HEK293 (cell line): ENCODE measurements at regions not wholly inside any gene's neighbourhood (a gene's known extent, or its start where the extent isn't known, plus 50 kb on each side); places are given as distances from the start of the nearest gene placed in this dataset.

ENCODE experiments used
- GLI4 ChIP-seq: fragments of 450-650 bp; formaldehyde crosslinking; IDR thresholded peaks from 2 replicates; pipeline ENCODE4 v1.5.1; 2016; ENCODE audit warnings: missing biosample characterization, missing genetic modification characterization
- HOXD13 ChIP-seq: sonication (generic); formaldehyde crosslinking; IDR thresholded peaks from 2 replicates; pipeline ENCODE4 v1.8.0; 2022; ENCODE audit warnings: missing genetic modification reagents, borderline replicate concordance
- KLF10 ChIP-seq: fragments of 450-650 bp; IDR thresholded peaks from 2 replicates; pipeline ENCODE4 v1.5.1; 2018; ENCODE audit warnings: missing biosample characterization, mild to moderate bottlenecking, missing genetic modification characterization
- WT1 ChIP-seq: fragments of 450-650 bp; formaldehyde crosslinking; IDR thresholded peaks from 2 replicates; pipeline ENCODE4 v1.5.1; 2016; ENCODE audit warnings: missing biosample characterization, missing genetic modification characterization
- ZBTB1 ChIP-seq: fragments of 450-650 bp; formaldehyde crosslinking; IDR thresholded peaks from 2 replicates; pipeline ENCODE4 v1.5.1; 2016; ENCODE audit warnings: missing biosample characterization, missing genetic modification characterization
- ZFP37 ChIP-seq: fragments of 450-650 bp; formaldehyde crosslinking; IDR thresholded peaks from 2 replicates; pipeline ENCODE4 v1.5.1; 2016; ENCODE audit warnings: missing biosample characterization, missing genetic modification characterization
- ZFP41 ChIP-seq: fragments of 450-650 bp; formaldehyde crosslinking; IDR thresholded peaks from 2 replicates; pipeline ENCODE4 v1.5.1; 2016; ENCODE audit warnings: missing biosample characterization, missing genetic modification characterization, borderline replicate concordance
- ZIC2 ChIP-seq: fragments of 450-650 bp; formaldehyde crosslinking; IDR thresholded peaks from 2 replicates; pipeline ENCODE4 v1.5.1; 2016; ENCODE audit warnings: missing biosample characterization, missing genetic modification characterization
- ZNF155 ChIP-seq: fragments of 450-650 bp; formaldehyde crosslinking; IDR thresholded peaks from 2 replicates; pipeline ENCODE4 v1.5.1; 2016; ENCODE audit warnings: missing biosample characterization, missing genetic modification characterization
- ZNF157 ChIP-seq: fragments of 450-650 bp; formaldehyde crosslinking; IDR thresholded peaks from 2 replicates; pipeline ENCODE4 v1.5.1; 2016; ENCODE audit warnings: missing biosample characterization, missing genetic modification characterization
- ZNF335 ChIP-seq: fragments of 450-650 bp; formaldehyde crosslinking; conservative IDR thresholded peaks from 2 replicates; pipeline ENCODE4 v1.5.1; 2016; ENCODE audit warnings: missing biosample characterization, missing genetic modification characterization
- ZNF394 ChIP-seq: fragments of 450-650 bp; formaldehyde crosslinking; IDR thresholded peaks from 2 replicates; pipeline ENCODE4 v1.5.1; 2016; ENCODE audit warnings: missing biosample characterization, missing genetic modification characterization, mild to moderate bottlenecking, moderate library complexity, borderline replicate concordance
- ZNF501 ChIP-seq: fragments of 450-650 bp; formaldehyde crosslinking; IDR thresholded peaks from 2 replicates; pipeline ENCODE4 v1.5.1; 2016; ENCODE audit warnings: missing biosample characterization, missing genetic modification characterization
- ZNF555 ChIP-seq: fragments of 450-650 bp; formaldehyde crosslinking; conservative IDR thresholded peaks from 2 replicates; pipeline ENCODE4 v1.5.1; 2017; ENCODE audit warnings: missing biosample characterization, mild to moderate bottlenecking, missing genetic modification characterization, inconsistent platforms
- ZNF660 ChIP-seq: fragments of 450-650 bp; IDR thresholded peaks from 2 replicates; pipeline ENCODE4 v1.5.1; 2018; ENCODE audit warnings: missing biosample characterization, mild to moderate bottlenecking, missing genetic modification characterization
- ZNF76 ChIP-seq: fragments of 450-650 bp; formaldehyde crosslinking; IDR thresholded peaks from 2 replicates; pipeline ENCODE4; 2016; ENCODE audit warnings: low read depth, missing biosample characterization, missing genetic modification characterization, borderline replicate concordance
- ZNF792 ChIP-seq: fragments of 450-650 bp; formaldehyde crosslinking; IDR thresholded peaks from 2 replicates; pipeline ENCODE4 v1.5.1; 2016; ENCODE audit warnings: missing biosample characterization, missing genetic modification characterization
- ZSCAN23 ChIP-seq: fragments of 450-650 bp; formaldehyde crosslinking; IDR thresholded peaks from 2 replicates; pipeline ENCODE4 v1.5.1; 2016; ENCODE audit warnings: missing biosample characterization, missing genetic modification characterization
- ZSCAN30 ChIP-seq: fragments of 450-650 bp; IDR thresholded peaks from 2 replicates; pipeline ENCODE4 v1.5.1; 2018; ENCODE audit warnings: missing biosample characterization, mild to moderate bottlenecking, missing genetic modification characterization, moderate library complexity
- TF ChIP-seq, protein P1 (sequence below): fragments of 450-650 bp; formaldehyde crosslinking; IDR thresholded peaks from 2 replicates; pipeline ENCODE4 v1.5.1; 2016; ENCODE audit warnings: missing biosample characterization, missing genetic modification characterization
- TF ChIP-seq, protein P2 (sequence below): fragments of 450-650 bp; formaldehyde crosslinking; IDR thresholded peaks from 2 replicates; pipeline ENCODE4 v1.5.1; 2016; ENCODE audit warnings: missing biosample characterization, missing genetic modification characterization
- TF ChIP-seq, protein P3 (sequence below): fragments of 450-650 bp; formaldehyde crosslinking; IDR thresholded peaks from 2 replicates; pipeline ENCODE4 v1.5.1; 2017; ENCODE audit warnings: missing biosample characterization, missing genetic modification characterization
- TF ChIP-seq, protein P4 (sequence below): fragments of 450-650 bp; formaldehyde crosslinking; IDR thresholded peaks from 2 replicates; pipeline ENCODE4 v1.5.1; 2016; ENCODE audit warnings: missing biosample characterization, missing genetic modification characterization
- TF ChIP-seq, protein P5 (sequence below): fragments of 450-650 bp; formaldehyde crosslinking; IDR thresholded peaks from 2 replicates; pipeline ENCODE4 v1.5.1; 2016; ENCODE audit warnings: missing biosample characterization, missing genetic modification characterization
- TF ChIP-seq, protein P6 (sequence below): fragments of 450-650 bp; formaldehyde crosslinking; IDR thresholded peaks from 2 replicates; pipeline ENCODE4 v1.5.1; 2016; ENCODE audit warnings: missing biosample characterization, missing genetic modification characterization

DNA sequence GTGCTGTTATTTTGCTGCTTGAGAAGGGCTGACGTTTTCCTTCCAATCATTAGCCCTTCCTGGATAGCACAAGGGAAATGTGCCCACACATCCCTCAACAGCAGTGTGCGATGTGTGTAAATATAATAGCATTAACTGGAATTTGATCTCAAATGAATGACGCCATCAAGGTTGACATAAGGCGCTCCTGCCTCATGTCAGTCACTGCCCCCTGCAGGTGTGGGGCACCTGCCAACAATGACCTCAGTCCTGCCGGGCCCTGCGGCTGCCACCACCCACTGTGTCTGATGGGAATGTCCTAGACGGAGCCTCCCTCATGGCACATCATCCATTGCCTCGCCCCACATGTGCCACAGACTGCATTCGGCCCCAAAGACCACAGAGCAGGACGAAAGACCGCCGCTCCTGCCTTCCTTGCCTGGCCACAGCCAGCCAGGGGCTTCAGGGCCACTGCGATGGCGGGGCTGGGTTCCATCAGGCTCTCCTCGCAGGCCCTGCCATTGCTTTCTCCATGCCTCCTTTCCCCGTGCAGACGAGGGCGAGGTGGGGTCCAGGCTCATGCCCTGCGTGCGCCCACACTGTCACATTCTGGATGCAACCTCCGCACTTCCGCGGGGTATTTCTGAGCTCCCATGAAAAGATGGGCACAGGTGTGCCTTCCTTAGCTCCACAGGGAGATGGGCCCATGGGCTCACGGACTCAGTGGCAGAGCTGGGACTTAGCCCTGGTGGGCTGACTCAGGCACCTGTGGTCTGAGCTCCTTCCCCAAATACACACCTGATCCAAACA is 146.7 kb downstream of the SOX1 start (continued):
- peak; percentile 66; the same call in 1 of the 2 replicates for TF ChIP-seq ZNF76 (tag by site-specific recombination)
- peak; percentile 88 for TF ChIP-seq ZNF660 (tag by site-specific recombination)
- TF ChIP-seq ZFP41 (tag by site-specific recombination): no peak
- TF ChIP-seq, protein P1, sequence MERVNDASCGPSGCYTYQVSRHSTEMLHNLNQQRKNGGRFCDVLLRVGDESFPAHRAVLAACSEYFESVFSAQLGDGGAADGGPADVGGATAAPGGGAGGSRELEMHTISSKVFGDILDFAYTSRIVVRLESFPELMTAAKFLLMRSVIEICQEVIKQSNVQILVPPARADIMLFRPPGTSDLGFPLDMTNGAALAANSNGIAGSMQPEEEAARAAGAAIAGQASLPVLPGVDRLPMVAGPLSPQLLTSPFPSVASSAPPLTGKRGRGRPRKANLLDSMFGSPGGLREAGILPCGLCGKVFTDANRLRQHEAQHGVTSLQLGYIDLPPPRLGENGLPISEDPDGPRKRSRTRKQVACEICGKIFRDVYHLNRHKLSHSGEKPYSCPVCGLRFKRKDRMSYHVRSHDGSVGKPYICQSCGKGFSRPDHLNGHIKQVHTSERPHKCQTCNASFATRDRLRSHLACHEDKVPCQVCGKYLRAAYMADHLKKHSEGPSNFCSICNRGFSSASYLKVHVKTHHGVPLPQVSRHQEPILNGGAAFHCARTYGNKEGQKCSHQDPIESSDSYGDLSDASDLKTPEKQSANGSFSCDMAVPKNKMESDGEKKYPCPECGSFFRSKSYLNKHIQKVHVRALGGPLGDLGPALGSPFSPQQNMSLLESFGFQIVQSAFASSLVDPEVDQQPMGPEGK (tag by site-specific recombination): peak; percentile 91
- TF ChIP-seq, protein P2, sequence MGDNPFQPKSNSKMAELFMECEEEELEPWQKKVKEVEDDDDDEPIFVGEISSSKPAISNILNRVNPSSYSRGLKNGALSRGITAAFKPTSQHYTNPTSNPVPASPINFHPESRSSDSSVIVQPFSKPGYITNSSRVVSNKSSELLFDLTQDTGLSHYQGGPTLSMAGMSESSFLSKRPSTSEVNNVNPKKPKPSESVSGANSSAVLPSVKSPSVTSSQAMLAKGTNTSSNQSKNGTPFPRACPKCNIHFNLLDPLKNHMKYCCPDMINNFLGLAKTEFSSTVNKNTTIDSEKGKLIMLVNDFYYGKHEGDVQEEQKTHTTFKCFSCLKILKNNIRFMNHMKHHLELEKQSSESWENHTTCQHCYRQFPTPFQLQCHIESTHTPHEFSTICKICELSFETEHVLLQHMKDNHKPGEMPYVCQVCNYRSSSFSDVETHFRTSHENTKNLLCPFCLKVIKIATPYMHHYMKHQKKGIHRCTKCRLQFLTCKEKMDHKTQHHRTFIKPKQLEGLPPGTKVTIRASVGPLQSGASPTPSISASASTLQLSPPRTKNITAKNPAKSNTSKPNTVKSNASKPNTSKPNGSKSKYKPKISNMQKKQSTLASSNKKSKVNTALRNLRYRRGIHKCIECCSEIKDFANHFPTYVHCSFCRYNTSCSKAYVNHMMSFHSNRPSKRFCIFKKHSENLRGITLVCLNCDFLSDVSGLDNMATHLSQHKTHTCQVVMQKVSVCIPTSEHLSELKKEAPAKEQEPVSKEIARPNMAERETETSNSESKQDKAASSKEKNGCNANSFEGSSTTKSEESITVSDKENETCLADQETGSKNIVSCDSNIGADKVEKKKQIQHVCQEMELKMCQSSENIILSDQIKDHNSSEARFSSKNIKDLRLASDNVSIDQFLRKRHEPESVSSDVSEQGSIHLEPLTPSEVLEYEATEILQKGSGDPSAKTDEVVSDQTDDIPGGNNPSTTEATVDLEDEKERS (tag by site-specific recombination): peak; percentile 45; the same call in 1 of the 2 replicates
- TF ChIP-seq, protein P3, sequence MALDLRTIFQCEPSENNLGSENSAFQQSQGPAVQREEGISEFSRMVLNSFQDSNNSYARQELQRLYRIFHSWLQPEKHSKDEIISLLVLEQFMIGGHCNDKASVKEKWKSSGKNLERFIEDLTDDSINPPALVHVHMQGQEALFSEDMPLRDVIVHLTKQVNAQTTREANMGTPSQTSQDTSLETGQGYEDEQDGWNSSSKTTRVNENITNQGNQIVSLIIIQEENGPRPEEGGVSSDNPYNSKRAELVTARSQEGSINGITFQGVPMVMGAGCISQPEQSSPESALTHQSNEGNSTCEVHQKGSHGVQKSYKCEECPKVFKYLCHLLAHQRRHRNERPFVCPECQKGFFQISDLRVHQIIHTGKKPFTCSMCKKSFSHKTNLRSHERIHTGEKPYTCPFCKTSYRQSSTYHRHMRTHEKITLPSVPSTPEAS: peak; percentile 74
- no peak for TF ChIP-seq ZNF555 (tag by site-specific recombination)
- peak; percentile 37; the same call in 1 of the 2 replicates for TF ChIP-seq ZNF335 (tag by site-specific recombination)
- TF ChIP-seq ZIC2 (tag by site-specific recombination): peak; percentile 94
- TF ChIP-seq ZBTB1 (tag by site-specific recombination): peak; percentile 82; the same call in 1 of the 2 replicates
- TF ChIP-seq KLF10 (tag by site-specific recombination): peak; percentile 88
- TF ChIP-seq, protein P4, sequence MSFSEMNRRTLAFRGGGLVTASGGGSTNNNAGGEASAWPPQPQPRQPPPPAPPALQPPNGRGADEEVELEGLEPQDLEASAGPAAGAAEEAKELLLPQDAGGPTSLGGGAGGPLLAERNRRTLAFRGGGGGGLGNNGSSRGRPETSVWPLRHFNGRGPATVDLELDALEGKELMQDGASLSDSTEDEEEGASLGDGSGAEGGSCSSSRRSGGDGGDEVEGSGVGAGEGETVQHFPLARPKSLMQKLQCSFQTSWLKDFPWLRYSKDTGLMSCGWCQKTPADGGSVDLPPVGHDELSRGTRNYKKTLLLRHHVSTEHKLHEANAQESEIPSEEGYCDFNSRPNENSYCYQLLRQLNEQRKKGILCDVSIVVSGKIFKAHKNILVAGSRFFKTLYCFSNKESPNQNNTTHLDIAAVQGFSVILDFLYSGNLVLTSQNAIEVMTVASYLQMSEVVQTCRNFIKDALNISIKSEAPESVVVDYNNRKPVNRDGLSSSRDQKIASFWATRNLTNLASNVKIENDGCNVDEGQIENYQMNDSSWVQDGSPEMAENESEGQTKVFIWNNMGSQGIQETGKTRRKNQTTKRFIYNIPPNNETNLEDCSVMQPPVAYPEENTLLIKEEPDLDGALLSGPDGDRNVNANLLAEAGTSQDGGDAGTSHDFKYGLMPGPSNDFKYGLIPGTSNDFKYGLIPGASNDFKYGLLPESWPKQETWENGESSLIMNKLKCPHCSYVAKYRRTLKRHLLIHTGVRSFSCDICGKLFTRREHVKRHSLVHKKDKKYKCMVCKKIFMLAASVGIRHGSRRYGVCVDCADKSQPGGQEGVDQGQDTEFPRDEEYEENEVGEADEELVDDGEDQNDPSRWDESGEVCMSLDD: peak; percentile 31; the same call in 1 of the 2 replicates
- TF ChIP-seq ZNF501 (tag by site-specific recombination): peak; percentile 95
- TF ChIP-seq ZNF394 (tag by site-specific recombination): peak; percentile 79
- TF ChIP-seq GLI4 (tag by site-specific recombination): peak; percentile 55; the same call in 1 of the 2 replicates
- TF ChIP-seq ZNF157: no peak
- 0 out of 2 replicates have a peak, but pooled peaks have one; percentile 68 for TF ChIP-seq ZFP37 (tag by site-specific recombination)
- TF ChIP-seq ZSCAN23 (tag by site-specific recombination): peak; percentile 96
- TF ChIP-seq HOXD13 (CRISPR knock-in tag): 0 out of 2 replicates have a peak, but pooled peaks have one; percentile 21
- no peak for TF ChIP-seq ZNF792 (tag by site-specific recombination)
- peak; percentile 64; the same call in 1 of the 2 replicates for TF ChIP-seq ZSCAN30 (tag by site-specific recombination)
- peak; percentile 95 for TF ChIP-seq WT1 (tag by site-specific recombination)
- TF ChIP-seq, protein P5, sequence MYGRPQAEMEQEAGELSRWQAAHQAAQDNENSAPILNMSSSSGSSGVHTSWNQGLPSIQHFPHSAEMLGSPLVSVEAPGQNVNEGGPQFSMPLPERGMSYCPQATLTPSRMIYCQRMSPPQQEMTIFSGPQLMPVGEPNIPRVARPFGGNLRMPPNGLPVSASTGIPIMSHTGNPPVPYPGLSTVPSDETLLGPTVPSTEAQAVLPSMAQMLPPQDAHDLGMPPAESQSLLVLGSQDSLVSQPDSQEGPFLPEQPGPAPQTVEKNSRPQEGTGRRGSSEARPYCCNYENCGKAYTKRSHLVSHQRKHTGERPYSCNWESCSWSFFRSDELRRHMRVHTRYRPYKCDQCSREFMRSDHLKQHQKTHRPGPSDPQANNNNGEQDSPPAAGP (tag by site-specific recombination): peak; percentile 100
- no peak for TF ChIP-seq ZNF155 (tag by site-specific recombination)
- TF ChIP-seq, protein P6, sequence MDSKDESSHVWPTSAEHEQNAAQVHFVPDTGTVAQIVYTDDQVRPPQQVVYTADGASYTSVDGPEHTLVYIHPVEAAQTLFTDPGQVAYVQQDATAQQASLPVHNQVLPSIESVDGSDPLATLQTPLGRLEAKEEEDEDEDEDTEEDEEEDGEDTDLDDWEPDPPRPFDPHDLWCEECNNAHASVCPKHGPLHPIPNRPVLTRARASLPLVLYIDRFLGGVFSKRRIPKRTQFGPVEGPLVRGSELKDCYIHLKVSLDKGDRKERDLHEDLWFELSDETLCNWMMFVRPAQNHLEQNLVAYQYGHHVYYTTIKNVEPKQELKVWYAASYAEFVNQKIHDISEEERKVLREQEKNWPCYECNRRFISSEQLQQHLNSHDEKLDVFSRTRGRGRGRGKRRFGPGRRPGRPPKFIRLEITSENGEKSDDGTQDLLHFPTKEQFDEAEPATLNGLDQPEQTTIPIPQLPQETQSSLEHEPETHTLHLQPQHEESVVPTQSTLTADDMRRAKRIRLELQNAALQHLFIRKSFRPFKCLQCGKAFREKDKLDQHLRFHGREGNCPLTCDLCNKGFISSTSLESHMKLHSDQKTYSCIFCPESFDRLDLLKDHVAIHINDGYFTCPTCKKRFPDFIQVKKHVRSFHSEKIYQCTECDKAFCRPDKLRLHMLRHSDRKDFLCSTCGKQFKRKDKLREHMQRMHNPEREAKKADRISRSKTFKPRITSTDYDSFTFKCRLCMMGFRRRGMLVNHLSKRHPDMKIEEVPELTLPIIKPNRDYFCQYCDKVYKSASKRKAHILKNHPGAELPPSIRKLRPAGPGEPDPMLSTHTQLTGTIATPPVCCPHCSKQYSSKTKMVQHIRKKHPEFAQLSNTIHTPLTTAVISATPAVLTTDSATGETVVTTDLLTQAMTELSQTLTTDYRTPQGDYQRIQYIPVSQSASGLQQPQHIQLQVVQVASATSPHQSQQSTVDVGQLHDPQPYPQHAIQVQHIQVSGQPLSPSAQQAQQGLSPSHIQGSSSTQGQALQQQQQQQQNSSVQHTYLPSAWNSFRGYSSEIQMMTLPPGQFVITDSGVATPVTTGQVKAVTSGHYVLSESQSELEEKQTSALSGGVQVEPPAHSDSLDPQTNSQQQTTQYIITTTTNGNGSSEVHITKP: peak; percentile 70
